WTC11 (cell line): ENCODE measurements at regions not wholly inside any gene's neighbourhood (a gene's known extent, or its start where the extent isn't known, plus 50 kb on each side); places are given as distances from the start of the nearest gene placed in this dataset.
A peak's percentile ranks its signal among the peaks of the same experiment; 100 is the strongest.

ENCODE experiments used
- ATF2 ChIP-seq: sonication (generic); formaldehyde crosslinking; IDR thresholded peaks from 2 replicates; pipeline ENCODE4 v1.8.1; 2022; ENCODE audit warnings: low read depth, missing genetic modification reagents, borderline replicate concordance
- CTCF ChIP-seq: fragments of 200-600 bp; IDR thresholded peaks from 2 replicates; pipeline ENCODE4 v1.8.0; 2022; ENCODE audit warnings: antibody characterized with exemption
- E2F5 ChIP-seq: sonication (generic); formaldehyde crosslinking; IDR thresholded peaks from 2 replicates; pipeline ENCODE4 v1.8.1; 2022; ENCODE audit warnings: mild to moderate bottlenecking, moderate library complexity, missing genetic modification reagents
- FOXP4 ChIP-seq: sonication (generic); formaldehyde crosslinking; IDR thresholded peaks from 2 replicates; pipeline ENCODE4 v1.8.0; 2022; ENCODE audit warnings: mild to moderate bottlenecking, missing genetic modification reagents
- MAX ChIP-seq: sonication (generic); formaldehyde crosslinking; IDR thresholded peaks from 2 replicates; pipeline ENCODE4 v1.8.0; 2022; ENCODE audit warnings: mild to moderate bottlenecking, missing genetic modification reagents
- MYBL2 ChIP-seq: sonication (generic); formaldehyde crosslinking; IDR thresholded peaks from 2 replicates; pipeline ENCODE4 v1.8.1; 2023; ENCODE audit warnings: mild to moderate bottlenecking, moderate library complexity, missing genetic modification reagents
- TEAD4 ChIP-seq: sonication (generic); formaldehyde crosslinking; IDR thresholded peaks from 2 replicates; pipeline ENCODE4 v1.8.0; 2022; ENCODE audit warnings: mild to moderate bottlenecking, missing genetic modification reagents
- USF2 ChIP-seq: sonication (generic); formaldehyde crosslinking; IDR thresholded peaks from 2 replicates; pipeline ENCODE4 v1.8.1; 2023; ENCODE audit warnings: mild to moderate bottlenecking, missing genetic modification reagents, moderate library complexity
- ZNF317 ChIP-seq: sonication (generic); formaldehyde crosslinking; IDR thresholded peaks from 2 replicates; pipeline ENCODE4 v1.8.1; 2023; ENCODE audit warnings: low read depth, mild to moderate bottlenecking, moderate library complexity, missing genetic modification reagents, borderline replicate concordance
- ZNF396 ChIP-seq: fragments of 250-450 bp; sonication (Bioruptor Pico); IDR thresholded peaks from 2 replicates; pipeline ENCODE4 v1.8.0; 2021; ENCODE audit warnings: mild to moderate bottlenecking, moderate library complexity, borderline replicate concordance

GRCh38 chr13:23960566-23961156, 63.4 kb upstream of the C1QTNF9B start:
- TF ChIP-seq TEAD4 (CRISPR knock-in tag) (no peak), CTCF (peak; percentile 53), ATF2 (CRISPR knock-in tag) (no peak), FOXP4 (CRISPR knock-in tag) (no peak), USF2 (CRISPR knock-in tag) (no peak), E2F5 (CRISPR knock-in tag) (no peak), MAX (CRISPR knock-in tag) (no peak), ZNF396 (CRISPR knock-in tag) (no peak), ZNF317 (CRISPR knock-in tag) (no peak), MYBL2 (CRISPR knock-in tag) (no peak)
